Karpas-422 (cell line): ENCODE measurements at regions not wholly inside any gene's neighbourhood (a gene's known extent, or its start where the extent isn't known, plus 50 kb on each side); places are given as distances from the start of the nearest gene placed in this dataset.

ENCODE experiments used
- DNase-seq: peaks from one replicate; pipeline ENCODE4 v3.0.0-alpha.2; 2015
- H2AFZ ChIP-seq: fragments of 200-600 bp; sonication (generic); 2 replicates; pipeline ENCODE4 v1.6.1; 2014; ENCODE audit warnings: antibody characterized with exemption, low read length, mixed read lengths
- H3K27ac ChIP-seq: fragments of 200-600 bp; sonication (generic); 2 replicates; pipeline ENCODE4 v1.5.1; 2014; ENCODE audit warnings: mild to moderate bottlenecking, low read length, moderate library complexity
- H3K27me3 ChIP-seq: fragments of 200-600 bp; sonication (generic); 2 replicates; pipeline ENCODE4 v1.6.1; 2014; ENCODE audit warnings: low read length, mixed read lengths
- H3K36me3 ChIP-seq: fragments of 200-600 bp; sonication (generic); 2 replicates; pipeline ENCODE4 v1.6.1; 2014; ENCODE audit warnings: low read length, mixed read lengths; ENCODE audit not compliant: insufficient read depth
- H3K4me1 ChIP-seq: fragments of 200-600 bp; sonication (generic); 2 replicates; pipeline ENCODE4 v1.6.1; 2014; ENCODE audit warnings: mild to moderate bottlenecking, low read length, mixed read lengths
- H3K4me2 ChIP-seq: fragments of 200-600 bp; sonication (generic); 2 replicates; pipeline ENCODE4 v1.6.1; 2014; ENCODE audit warnings: low read length, low read depth, mild to moderate bottlenecking; ENCODE audit not compliant: poor library complexity, severe bottlenecking
- H3K4me3 ChIP-seq: fragments of 200-600 bp; sonication (generic); 2 replicates; pipeline ENCODE4 v1.5.1; 2014; ENCODE audit warnings: mild to moderate bottlenecking, antibody characterized with exemption, low read length, mixed read lengths
- H3K79me2 ChIP-seq: fragments of 200-600 bp; sonication (generic); 2 replicates; pipeline ENCODE4 v1.6.1; 2014; ENCODE audit warnings: mild to moderate bottlenecking, low read length, mixed read lengths
- H3K9ac ChIP-seq: fragments of 200-600 bp; sonication (generic); 2 replicates; pipeline ENCODE4 v1.6.0; 2014; ENCODE audit warnings: low read length
- H3K9me2 ChIP-seq: fragments of 200-600 bp; sonication (generic), shearing (Covaris generic); replicated peaks from 2 replicates; pipeline ENCODE4 v1.6.0; 2014; ENCODE audit warnings: mild to moderate bottlenecking, low read length, moderate library complexity; ENCODE audit not compliant: insufficient read depth
- H3K9me3 ChIP-seq: fragments of 300-700, 200-600 bp; sonication (generic); 2 replicates; pipeline ENCODE4 v1.6.1; 2014; ENCODE audit warnings: low read length, mixed read lengths
- H4K20me1 ChIP-seq: fragments of 200-600 bp; sonication (generic); 2 replicates; pipeline ENCODE4 v1.6.1; 2014; ENCODE audit warnings: mild to moderate bottlenecking, antibody characterized with exemption, low read length, low read depth; ENCODE audit not compliant: insufficient read depth

DNA sequence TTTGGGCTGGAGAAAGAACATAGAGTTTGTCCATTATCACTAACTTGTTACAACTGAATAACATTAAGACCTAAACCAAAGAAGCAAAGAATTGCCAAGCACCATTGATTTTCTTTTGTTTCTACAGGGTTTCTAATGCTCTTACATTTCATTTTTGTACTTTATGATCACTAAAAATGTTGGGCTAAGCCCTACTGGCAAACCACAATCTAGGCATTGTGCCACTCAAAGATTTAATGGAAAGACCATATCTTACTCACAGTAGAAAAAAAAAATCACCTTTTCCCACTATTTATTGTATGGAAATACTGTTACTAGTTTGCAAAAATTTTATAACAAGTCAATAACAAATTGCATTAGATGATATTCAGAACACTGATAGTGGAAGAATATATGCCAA, 447.4 kb upstream of the PKDCC start:
- no peak overlapping the region for H3K4me3 ChIP-seq
- H3K4me1 ChIP-seq: no peaks in the 10 kb centered on the region
- no peaks in the 10 kb centered on the region for H3K36me3 ChIP-seq
- H3K27ac ChIP-seq: no peak overlapping the region
- no peaks in the 10 kb centered on the region for H3K9me3 ChIP-seq
- H3K27me3 ChIP-seq: no peaks in the 10 kb centered on the region
- H3K79me2 ChIP-seq: no peaks in the 10 kb centered on the region
- no peaks in the 10 kb centered on the region for H3K9me2 ChIP-seq
- no peak overlapping the region for H3K4me2 ChIP-seq
- no peaks in the 10 kb centered on the region for H4K20me1 ChIP-seq
- no peak overlapping the region for H2AFZ ChIP-seq
- H3K9ac ChIP-seq: no peak overlapping the region
- no peak for DNase-seq

DNA sequence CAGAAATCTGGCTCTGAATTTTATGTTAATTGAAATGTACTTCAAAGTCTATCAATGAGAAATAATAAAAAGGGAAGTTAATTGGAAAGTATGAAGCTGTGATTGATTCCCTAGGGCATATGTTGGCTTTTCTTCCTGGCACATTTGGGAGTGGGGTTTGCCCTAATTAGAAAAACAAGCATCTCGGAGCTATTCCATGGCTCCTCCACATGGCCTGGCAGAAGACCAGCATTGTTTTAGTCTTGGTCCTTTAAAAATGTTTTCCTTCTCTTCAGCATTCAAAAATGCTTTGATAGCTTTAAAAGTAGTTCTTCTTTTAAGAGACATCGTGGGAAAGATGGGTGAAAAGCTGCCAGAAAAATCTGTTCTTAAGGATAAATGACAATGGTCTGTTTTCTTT, 445.5 kb upstream of the PKDCC start:
- Histone ChIP-seq H2AFZ (no peak overlapping the region), H3K4me2 (no peak overlapping the region), H3K27ac (no peak overlapping the region), H3K4me1 (no peaks in the 10 kb centered on the region), H3K9me3 (no peaks in the 10 kb centered on the region), H3K9me2 (no peaks in the 10 kb centered on the region), H3K36me3 (no peaks in the 10 kb centered on the region), H3K27me3 (no peaks in the 10 kb centered on the region), H3K4me3 (no peak overlapping the region), H3K79me2 (no peaks in the 10 kb centered on the region), H4K20me1 (no peaks in the 10 kb centered on the region), H3K9ac (no peak overlapping the region)
- no peak for DNase-seq

DNA sequence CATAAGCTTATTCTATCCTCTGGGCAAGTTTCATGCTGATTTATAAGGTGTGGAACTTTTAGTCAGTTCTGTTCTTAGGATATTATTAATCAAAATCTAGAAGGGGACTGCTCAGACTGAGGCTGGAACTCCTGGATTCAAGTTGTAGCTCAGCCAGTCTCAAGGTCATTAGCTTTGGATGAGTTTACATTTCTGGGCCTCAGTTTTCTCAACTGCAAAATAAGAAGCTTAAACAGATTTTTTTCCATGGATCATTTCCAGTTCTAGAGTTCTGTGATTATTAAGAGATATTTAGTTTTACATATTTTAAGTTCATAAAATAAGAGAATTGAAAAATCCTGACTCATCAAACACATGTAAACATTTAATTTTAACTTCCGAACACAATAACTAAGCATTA, 442.5 kb upstream of the PKDCC start:
- H2AFZ ChIP-seq: no peak overlapping the region
- H3K9me3 ChIP-seq: no peaks in the 10 kb centered on the region
- no peaks in the 10 kb centered on the region for H3K27me3 ChIP-seq
- no peak for DNase-seq
- H3K79me2 ChIP-seq: no peaks in the 10 kb centered on the region
- no peaks in the 10 kb centered on the region for H3K9me2 ChIP-seq
- H3K27ac ChIP-seq: no peak overlapping the region
- no peak overlapping the region for H3K9ac ChIP-seq
- no peaks in the 10 kb centered on the region for H3K4me1 ChIP-seq
- no peaks in the 10 kb centered on the region for H4K20me1 ChIP-seq
- no peak overlapping the region for H3K4me3 ChIP-seq
- no peak overlapping the region for H3K4me2 ChIP-seq
- no peaks in the 10 kb centered on the region for H3K36me3 ChIP-seq

DNA sequence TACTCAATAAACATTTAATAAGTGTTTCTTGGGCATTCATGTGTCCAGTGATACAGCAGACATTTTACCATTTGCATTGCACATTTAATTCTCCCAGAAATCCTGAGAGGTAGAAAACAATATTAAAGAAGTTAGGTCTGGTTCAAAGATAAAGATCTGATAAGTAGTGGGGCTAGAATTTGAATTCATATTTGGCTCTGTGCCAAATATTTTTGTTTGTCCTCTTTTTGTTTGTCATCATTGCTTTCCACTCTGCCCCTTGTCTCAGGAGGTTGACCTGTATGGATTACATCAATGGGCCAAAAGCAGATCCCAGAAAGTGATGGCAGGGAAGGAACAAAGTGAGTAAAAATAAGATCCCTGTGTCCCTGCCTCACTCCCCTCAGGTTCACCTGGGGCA, 441.9 kb upstream of the PKDCC start:
- Histone ChIP-seq H3K79me2 (no peaks in the 10 kb centered on the region), H2AFZ (no peak overlapping the region), H3K4me1 (no peaks in the 10 kb centered on the region), H3K4me3 (no peak overlapping the region), H3K27ac (no peak overlapping the region), H3K9ac (no peak overlapping the region), H3K9me2 (no peaks in the 10 kb centered on the region), H3K27me3 (no peaks in the 10 kb centered on the region), H3K36me3 (no peaks in the 10 kb centered on the region), H3K4me2 (no peak overlapping the region), H4K20me1 (no peaks in the 10 kb centered on the region), H3K9me3 (no peaks in the 10 kb centered on the region)
- DNase-seq: no peak

DNA sequence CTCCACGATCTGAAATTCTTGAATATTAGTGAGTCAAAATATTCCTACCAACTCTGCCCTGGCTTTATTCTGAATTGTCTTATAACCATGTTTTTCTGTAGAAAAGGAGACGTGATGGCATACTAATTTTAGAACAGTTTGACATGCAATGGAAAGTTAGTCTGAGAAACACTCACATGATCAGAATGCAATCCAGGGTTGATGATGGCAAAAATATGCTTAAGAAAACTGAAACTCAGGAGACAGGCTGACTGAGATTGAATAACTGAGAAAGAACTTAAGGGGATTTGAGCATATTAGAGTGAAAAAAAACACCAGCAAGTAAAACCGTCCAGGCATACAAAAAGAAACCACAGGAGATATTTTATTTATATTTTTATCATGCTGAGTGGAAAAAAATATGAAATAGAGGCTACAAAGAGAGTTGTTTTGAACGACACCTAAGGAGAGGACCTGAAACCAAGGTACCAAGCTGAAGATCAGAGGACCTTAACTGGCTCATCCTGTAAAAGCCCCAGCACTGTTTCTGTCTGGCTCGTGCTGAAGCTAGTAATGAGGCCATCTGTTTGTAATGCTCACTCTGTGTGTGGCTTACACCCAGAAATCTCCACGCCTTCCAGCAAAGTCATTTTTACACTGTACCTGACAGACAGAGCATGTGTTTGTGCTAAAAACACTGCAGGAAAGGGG, 437.2 kb upstream of the PKDCC start:
- H4K20me1 ChIP-seq: no peaks in the 10 kb centered on the region
- no peak overlapping the region for H2AFZ ChIP-seq
- H3K27me3 ChIP-seq: no peaks in the 10 kb centered on the region

DNA sequence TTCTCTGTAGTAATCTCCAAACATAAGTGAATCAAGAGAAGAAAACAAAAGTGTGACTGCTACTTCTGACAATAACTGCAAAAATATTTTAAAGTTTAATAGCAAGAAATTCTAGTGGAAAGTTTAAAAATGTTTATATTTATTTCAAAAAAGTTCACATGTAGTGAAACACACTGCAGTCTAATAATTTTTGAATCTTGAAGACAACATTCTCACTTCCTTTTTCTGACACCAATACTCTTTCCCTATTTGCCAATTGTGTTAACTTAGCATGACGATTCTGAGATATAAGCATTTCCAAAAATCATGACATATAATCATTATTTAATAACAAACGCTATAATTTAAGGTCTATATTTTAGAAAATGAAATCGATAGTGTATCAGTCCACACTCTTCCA, 429.1 kb upstream of the PKDCC start:
- H3K9ac ChIP-seq: no peak overlapping the region
- no peaks in the 10 kb centered on the region for H4K20me1 ChIP-seq
- no peak overlapping the region for H2AFZ ChIP-seq
- H3K27me3 ChIP-seq: no peaks in the 10 kb centered on the region
- no peak for DNase-seq
- H3K27ac ChIP-seq: no peak overlapping the region
- no peaks in the 10 kb centered on the region for H3K9me3 ChIP-seq
- H3K9me2 ChIP-seq: no peaks in the 10 kb centered on the region
- no peaks in the 10 kb centered on the region for H3K79me2 ChIP-seq
- H3K4me3 ChIP-seq: no peak overlapping the region
- H3K4me2 ChIP-seq: no peak overlapping the region
- H3K36me3 ChIP-seq: no peaks in the 10 kb centered on the region
- H3K4me1 ChIP-seq: no peaks in the 10 kb centered on the region

More for the DNA sequence above, 437.2 kb upstream of the PKDCC start:
- no peak for DNase-seq
- H3K36me3 ChIP-seq: no peaks in the 10 kb centered on the region
- H3K9ac ChIP-seq: no peak overlapping the region
- no peaks in the 10 kb centered on the region for H3K4me1 ChIP-seq
- no peaks in the 10 kb centered on the region for H3K9me2 ChIP-seq
- H3K79me2 ChIP-seq: no peaks in the 10 kb centered on the region
- H3K27ac ChIP-seq: no peak overlapping the region
- H3K4me2 ChIP-seq: no peak overlapping the region
- no peak overlapping the region for H3K4me3 ChIP-seq
- no peaks in the 10 kb centered on the region for H3K9me3 ChIP-seq

DNA sequence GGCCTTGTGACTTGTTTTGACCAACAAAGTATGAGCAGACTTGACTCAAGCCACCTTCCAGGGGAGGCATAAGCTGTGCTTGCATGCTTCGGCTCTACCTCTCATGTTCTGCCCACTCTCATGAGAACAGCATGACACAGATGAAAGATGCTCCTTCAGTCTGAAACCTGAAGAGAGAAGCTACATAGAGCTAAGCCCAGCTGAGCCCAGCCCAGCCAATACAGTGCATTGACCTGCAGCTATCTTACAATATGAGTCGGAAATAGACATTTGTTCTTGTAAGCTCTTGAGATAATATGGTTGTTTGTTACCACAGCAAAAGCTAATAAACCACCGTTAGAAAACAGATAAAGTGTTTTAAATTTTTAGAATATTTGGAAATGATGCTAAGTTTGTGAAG, 426.7 kb upstream of the PKDCC start:
- no peaks in the 10 kb centered on the region for H3K4me1 ChIP-seq
- H4K20me1 ChIP-seq: no peaks in the 10 kb centered on the region
- H3K9me2 ChIP-seq: no peaks in the 10 kb centered on the region
- no peaks in the 10 kb centered on the region for H3K36me3 ChIP-seq
- H3K79me2 ChIP-seq: no peaks in the 10 kb centered on the region
- H3K27me3 ChIP-seq: no peaks in the 10 kb centered on the region
- no peaks in the 10 kb centered on the region for H3K9me3 ChIP-seq
- DNase-seq: no peak
- no peak overlapping the region for H3K27ac ChIP-seq
- no peak overlapping the region for H3K9ac ChIP-seq
- no peak overlapping the region for H3K4me2 ChIP-seq
- H3K4me3 ChIP-seq: no peak overlapping the region
- H2AFZ ChIP-seq: no peak overlapping the region

DNA sequence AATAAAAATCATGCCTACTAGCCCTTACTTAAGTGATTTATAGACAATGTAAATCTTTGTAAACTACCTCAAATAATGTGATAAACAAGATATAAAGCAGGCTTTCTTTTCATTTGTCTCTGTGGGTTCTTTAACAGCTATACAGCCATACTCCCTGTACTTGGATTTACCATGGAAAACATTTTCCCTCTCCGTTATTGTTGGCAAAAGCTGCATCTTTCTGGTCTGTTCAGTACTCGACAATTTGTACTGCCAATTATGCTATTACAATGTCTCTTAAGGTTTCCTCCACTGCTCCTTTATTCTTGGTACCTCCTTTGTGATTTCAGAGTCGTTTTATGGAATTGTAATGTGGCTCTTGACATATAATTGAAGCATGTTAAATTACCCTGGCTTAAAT, 426.3 kb upstream of the PKDCC start:
- Histone ChIP-seq H3K27ac (no peak overlapping the region), H3K79me2 (no peaks in the 10 kb centered on the region), H3K9me3 (no peaks in the 10 kb centered on the region), H3K4me1 (no peaks in the 10 kb centered on the region), H3K9ac (no peak overlapping the region), H3K9me2 (no peaks in the 10 kb centered on the region), H2AFZ (no peak overlapping the region), H3K27me3 (no peaks in the 10 kb centered on the region), H3K36me3 (no peaks in the 10 kb centered on the region), H3K4me2 (no peak overlapping the region), H3K4me3 (no peak overlapping the region), H4K20me1 (no peaks in the 10 kb centered on the region)
- DNase-seq: no peak

DNA sequence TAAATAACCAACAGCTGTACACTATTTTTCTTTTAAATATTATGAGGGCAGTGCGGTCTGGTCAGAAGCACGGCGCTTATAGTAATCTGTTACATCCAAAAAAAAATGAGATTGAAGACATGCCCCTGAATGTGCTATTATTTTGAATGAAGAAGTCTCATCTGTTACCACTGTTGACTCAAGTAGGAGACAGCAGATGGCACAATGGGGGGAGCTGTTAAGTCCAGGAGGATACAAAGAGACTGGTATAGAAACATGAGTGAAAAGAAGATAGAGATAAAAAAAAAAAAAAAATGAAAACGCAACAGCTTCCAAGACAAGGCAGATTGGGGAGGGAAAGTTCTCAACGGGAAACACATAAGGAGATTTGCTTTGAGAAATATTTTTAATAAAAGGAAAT, 425.5 kb upstream of the PKDCC start:
- Histone ChIP-seq H3K9ac (no peak overlapping the region), H3K27ac (no peak overlapping the region), H2AFZ (no peak overlapping the region), H3K9me3 (no peaks in the 10 kb centered on the region), H3K36me3 (no peaks in the 10 kb centered on the region), H3K27me3 (no peaks in the 10 kb centered on the region), H3K4me2 (no peak overlapping the region), H4K20me1 (no peaks in the 10 kb centered on the region), H3K4me3 (no peak overlapping the region), H3K4me1 (no peaks in the 10 kb centered on the region), H3K79me2 (no peaks in the 10 kb centered on the region), H3K9me2 (no peaks in the 10 kb centered on the region)
- no peak for DNase-seq
